ENCODE measurements at regions not wholly inside any gene's neighbourhood (a gene's known extent, or its start where the extent isn't known, plus 50 kb on each side); places are given as distances from the start of the nearest gene placed in this dataset.

DNA sequence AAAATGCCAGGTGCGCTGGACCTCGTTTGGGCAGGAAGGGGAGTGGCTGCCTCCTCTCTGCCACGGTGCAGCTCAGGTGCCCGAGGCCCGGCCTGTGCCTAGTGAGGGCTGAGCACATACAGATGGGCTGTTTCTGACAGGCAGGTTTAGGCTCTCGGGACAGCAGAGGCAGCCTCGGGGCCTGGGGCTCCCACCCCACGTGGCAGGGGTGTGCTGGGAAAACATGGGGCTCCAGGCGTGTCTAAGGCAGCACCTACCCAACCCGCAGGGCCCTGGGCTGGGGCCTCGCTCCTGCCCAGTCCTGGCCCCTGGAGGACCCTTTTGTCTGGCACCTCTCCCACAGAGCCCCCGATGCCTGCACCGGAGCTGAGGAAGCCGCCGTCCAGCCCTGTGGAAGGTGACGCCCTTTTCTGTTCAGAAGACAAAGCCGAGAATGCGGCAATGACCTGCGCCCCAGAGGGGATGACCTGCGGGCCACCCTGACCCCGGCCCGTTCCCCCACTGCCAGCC lies 76.4 kb upstream of the GALNT9 start:
- Histone ChIP-seq H3K27me3 (peaks cover 0 to 84% (median 44%) of the 10 kb centered on the region in 3 donors), H3K36me3 (no peaks in the 10 kb centered on the region), H3K4me1 (no peaks in the 10 kb centered on the region), H3K27ac (no peak overlapping the region), H3K4me3 (no peak overlapping the region), H3K9me3 (no peaks in the 10 kb centered on the region)
- intact Hi-C loops (cut with DNase I) = no loop called here
- TF ChIP-seq, protein P1, sequence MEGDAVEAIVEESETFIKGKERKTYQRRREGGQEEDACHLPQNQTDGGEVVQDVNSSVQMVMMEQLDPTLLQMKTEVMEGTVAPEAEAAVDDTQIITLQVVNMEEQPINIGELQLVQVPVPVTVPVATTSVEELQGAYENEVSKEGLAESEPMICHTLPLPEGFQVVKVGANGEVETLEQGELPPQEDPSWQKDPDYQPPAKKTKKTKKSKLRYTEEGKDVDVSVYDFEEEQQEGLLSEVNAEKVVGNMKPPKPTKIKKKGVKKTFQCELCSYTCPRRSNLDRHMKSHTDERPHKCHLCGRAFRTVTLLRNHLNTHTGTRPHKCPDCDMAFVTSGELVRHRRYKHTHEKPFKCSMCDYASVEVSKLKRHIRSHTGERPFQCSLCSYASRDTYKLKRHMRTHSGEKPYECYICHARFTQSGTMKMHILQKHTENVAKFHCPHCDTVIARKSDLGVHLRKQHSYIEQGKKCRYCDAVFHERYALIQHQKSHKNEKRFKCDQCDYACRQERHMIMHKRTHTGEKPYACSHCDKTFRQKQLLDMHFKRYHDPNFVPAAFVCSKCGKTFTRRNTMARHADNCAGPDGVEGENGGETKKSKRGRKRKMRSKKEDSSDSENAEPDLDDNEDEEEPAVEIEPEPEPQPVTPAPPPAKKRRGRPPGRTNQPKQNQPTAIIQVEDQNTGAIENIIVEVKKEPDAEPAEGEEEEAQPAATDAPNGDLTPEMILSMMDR (IDR thresholded peaks at IDR 0.05) = no peak
- TF ChIP-seq EP300 (IDR thresholded peaks at IDR 0.05) (no peak), POLR2A (IDR thresholded peaks at IDR 0.05) (no peak), POLR2AphosphoS5 (IDR thresholded peaks at IDR 0.05) (no peak)
- DNase-seq = no peak
- WGBS, 2 donors = 57 to 68% methylated on average over 22 of the region's 22 CpGs

DNA sequence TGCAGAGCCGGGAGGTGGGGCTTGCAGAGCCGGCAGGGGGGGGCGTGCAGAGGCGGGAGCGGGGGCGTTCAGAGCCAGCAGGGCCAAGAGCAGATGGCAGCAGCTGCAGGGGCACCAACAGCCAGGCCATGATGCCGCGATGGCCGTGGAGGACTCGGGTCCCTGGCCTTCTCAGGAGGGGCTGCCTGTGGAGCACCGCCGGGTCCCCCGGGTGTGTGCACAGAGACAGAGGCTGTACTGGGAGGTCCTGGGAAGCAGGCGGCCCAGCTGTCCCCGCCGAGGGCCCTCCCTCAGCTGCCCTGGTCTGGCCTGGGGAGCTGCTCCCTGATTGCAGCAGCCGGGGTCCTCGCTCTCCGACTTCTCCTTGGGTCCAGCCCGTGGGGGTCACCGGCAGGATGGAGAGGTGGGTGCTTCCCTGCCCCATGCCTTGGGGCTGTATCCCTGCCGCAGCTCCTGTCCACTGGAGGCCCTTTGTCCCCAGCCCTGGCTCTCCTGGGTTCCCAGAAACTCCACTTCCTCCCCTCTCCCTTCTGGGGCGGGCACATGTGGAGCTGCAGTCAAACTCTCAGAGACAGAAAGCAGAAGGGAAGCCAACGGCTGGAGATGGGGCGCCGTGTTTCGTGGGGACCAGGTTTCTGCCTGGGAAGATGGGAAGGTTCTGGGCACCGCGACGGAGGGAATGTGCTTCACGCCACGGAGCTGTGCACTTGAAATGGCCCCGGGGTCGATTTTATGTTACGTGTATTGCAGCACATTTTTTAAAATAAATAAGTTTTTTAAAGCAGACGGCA lies 75.8 kb upstream of the GALNT9 start:
- Histone ChIP-seq H3K4me3 (no peak overlapping the region), H3K4me1 (no peaks in the 10 kb centered on the region), H3K36me3 (no peaks in the 10 kb centered on the region), H3K27ac (no peak overlapping the region), H3K9me3 (no peaks in the 10 kb centered on the region), H3K27me3 (peaks cover 3 to 90% (median 48%) of the 10 kb centered on the region in 3 donors)
- no peak for TF ChIP-seq POLR2A (IDR thresholded peaks at IDR 0.05)
- no peak for TF ChIP-seq EP300 (IDR thresholded peaks at IDR 0.05)
- no peak for TF ChIP-seq POLR2AphosphoS5 (IDR thresholded peaks at IDR 0.05)
- TF ChIP-seq, protein P1 (IDR thresholded peaks at IDR 0.05) = no peak
- intact Hi-C loops (cut with DNase I) = no loop called here
- 63 to 67% methylated on average over 36 of the region's 36 CpGs for WGBS, 2 donors
- peak; percentile 63 for DNase-seq

DNA sequence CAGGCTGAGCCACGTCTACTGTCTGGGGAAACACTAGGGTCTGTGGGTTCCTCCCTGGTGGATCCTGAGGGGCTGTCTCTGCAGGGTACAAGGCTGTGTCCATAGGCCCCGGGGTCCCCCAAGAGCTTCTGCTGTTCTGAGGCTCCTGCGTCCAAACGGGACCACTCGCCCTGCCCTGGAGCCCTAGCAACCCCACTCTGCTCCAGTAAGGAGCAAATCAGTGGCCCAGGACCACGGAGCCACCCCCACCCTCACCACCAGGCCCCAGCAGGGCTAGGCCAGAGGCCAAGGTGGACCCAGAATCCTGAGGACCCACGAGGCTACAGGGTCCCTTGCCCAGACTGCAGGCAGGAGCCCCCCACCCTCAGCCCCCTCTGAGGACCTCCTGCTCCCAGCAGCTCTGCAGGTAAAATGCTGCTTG lies 75.1 kb upstream of the GALNT9 start:
- Histone ChIP-seq H3K27ac (no peak overlapping the region), H3K4me1 (no peaks in the 10 kb centered on the region), H3K4me3 (no peak overlapping the region), H3K36me3 (no peaks in the 10 kb centered on the region), H3K27me3 (peaks cover 7 to 97% (median 51%) of the 10 kb centered on the region in 3 donors), H3K9me3 (no peaks in the 10 kb centered on the region)
- 55 to 77% methylated on average over 7 of the region's 7 CpGs for WGBS, 2 donors
- TF ChIP-seq, protein P1 (IDR thresholded peaks at IDR 0.05) = no peak
- TF ChIP-seq POLR2AphosphoS5 (IDR thresholded peaks at IDR 0.05) (no peak), EP300 (IDR thresholded peaks at IDR 0.05) (no peak), POLR2A (IDR thresholded peaks at IDR 0.05) (no peak)
- peak; percentile 54 for DNase-seq
- intact Hi-C loops (cut with DNase I) = no loop called here

DNA sequence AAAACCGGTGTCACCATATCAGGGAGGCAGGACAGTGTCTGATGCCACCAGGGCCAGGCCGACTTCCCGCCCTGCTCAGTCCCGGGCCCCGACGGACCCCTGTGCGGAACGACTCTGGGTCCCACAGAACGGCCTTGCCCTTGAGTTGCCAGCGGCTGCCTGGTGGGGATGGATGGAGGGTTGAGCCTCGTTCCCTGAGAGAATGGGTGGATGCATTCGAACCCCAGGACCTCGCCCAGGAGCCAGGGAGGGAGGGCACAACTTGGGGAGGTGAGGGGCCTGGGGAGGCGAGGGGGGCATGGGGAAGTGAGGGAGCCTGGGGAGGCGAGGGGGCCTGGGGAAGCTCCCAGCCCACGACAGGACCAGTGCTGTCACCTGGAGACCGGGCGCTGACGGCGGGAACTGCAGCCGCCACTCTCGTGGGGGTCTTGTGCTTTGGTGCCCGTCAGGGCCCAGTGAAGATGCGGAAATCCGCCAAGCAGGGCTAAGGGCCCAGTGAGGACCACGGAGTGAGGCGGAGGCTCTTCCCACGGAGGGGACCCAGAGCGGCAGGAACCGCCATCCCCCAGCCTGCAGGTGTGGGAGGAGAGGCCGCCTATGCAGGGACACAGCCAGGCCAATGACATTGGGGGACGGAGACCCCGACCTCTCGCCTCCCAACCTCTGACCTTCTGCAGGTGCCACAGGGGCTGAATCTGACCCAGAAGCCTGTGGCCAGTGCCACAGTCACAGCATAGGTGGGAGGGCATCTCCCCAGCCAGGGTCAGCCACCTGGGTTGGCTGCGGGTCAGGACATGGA lies 74.4 kb upstream of the GALNT9 start:
- no peak for TF ChIP-seq EP300 (IDR thresholded peaks at IDR 0.05)
- no peak for TF ChIP-seq POLR2AphosphoS5 (IDR thresholded peaks at IDR 0.05)
- TF ChIP-seq POLR2A (IDR thresholded peaks at IDR 0.05) = no peak
- TF ChIP-seq, protein P1 (IDR thresholded peaks at IDR 0.05) = no peak
- Histone ChIP-seq H3K9me3 (no peaks in the 10 kb centered on the region), H3K4me1 (no peaks in the 10 kb centered on the region), H3K4me3 (no peak overlapping the region), H3K27ac (no peak overlapping the region), H3K36me3 (no peaks in the 10 kb centered on the region), H3K27me3 (peaks cover 7 to 99% (median 56%) of the 10 kb centered on the region in 3 donors)
- intact Hi-C loops (cut with DNase I) = no loop called here
- WGBS, 2 donors = 75 to 85% methylated on average over 35 of the region's 35 CpGs
- DNase-seq = peak; percentile 53
